Prostate gland (tissue), 2 donors: ENCODE measurements at regions not wholly inside any gene's neighbourhood (a gene's known extent, or its start where the extent isn't known, plus 50 kb on each side); places are given as distances from the start of the nearest gene placed in this dataset.

Experiments used
- DNase-seq: peaks from one replicate; pipeline ENCODE4 v3.0.0-alpha.2; 2019; ENCODE audit warnings: low spot score
- H3K27ac ChIP-seq, 2 donors: fragments of 200-600 bp; sonication (generic); 2 replicates each; pipeline ENCODE4 v1.5.1; 2017 to 2019
- H3K27me3 ChIP-seq: fragments of 200-600 bp; sonication (generic); replicated peaks from 2 replicates; pipeline ENCODE4 v1.5.1; 2019; ENCODE audit not compliant: insufficient read depth
- H3K36me3 ChIP-seq, 2 donors: fragments of 200-600 bp; sonication (generic); 1 replicate in 1 of 2; 2 replicates in 1 of 2; pipeline versions ENCODE4 v1.5.1 to v1.8.1; 2017 to 2019
- H3K4me1 ChIP-seq: fragments of 200-600 bp; sonication (generic); replicated peaks from 2 replicates; pipeline ENCODE4 v1.5.1; 2019
- H3K4me3 ChIP-seq, 2 donors: fragments of 200-600 bp; sonication (generic); 2 replicates each; pipeline ENCODE4 v1.5.1; 2017 to 2019
- H3K9me3 ChIP-seq: fragments of 200-600 bp; sonication (generic); 2 replicates; pipeline ENCODE4 v1.5.1; 2017
- POLR2A ChIP-seq: fragments of 450-650 bp; IDR thresholded peaks from one replicate; pipeline ENCODE4 v1.6.1; 2016; ENCODE audit warnings: antibody characterized with exemption, mild to moderate bottlenecking
- POLR2AphosphoS5 ChIP-seq: sonication (generic); formaldehyde crosslinking; IDR thresholded peaks from one replicate; pipeline ENCODE4 v1.6.1; 2017; ENCODE audit warnings: antibody characterized with exemption
- WGBS: methylation state at CpG from one replicate; pipeline ENCODE4 v1.1.5; 2018; 5-methylcytosine and 5-hydroxymethylcytosine counted together
- intact Hi-C: fragments of 100-400 bp; cut with DNase I; formaldehyde crosslinking; loops from one replicate; pipeline ENCODE4 v1.14.2; 2022
- TF ChIP-seq, protein P1 (sequence below), 4 experiments: fragments of 200-600 bp in 2 of 4; fragments of 450-650 bp in 2 of 4; sonication (generic) in 2 of 4; IDR thresholded peaks; 1 replicate in 3 of 4; 2 replicates in 1 of 4; pipeline ENCODE4 v1.5.1; 2016 to 2019; ENCODE audit warnings: antibody characterized with exemption in 4 of 4, mild to moderate bottlenecking in 2 of 4, moderate library complexity in 2 of 4

DNA sequence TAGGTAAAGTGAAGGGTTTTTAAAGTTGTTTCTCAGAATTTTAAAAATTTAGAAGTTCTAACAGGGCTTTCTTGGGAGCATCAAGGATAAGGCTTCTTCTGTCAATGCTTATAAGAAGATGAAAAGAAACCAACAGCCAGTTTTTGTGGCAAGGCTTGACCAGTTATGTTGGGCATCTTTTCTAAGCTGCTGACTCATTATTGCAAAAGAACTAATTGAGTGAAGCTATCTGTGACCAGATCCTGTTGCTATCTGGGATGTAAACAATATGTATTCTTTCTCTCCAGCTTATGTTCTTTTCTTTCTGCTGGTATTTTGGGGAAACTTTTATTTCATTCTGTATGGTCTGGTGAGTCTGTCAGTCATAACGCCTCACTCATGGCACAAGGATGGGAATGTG, 643.8 kb downstream of the HDGFL1 start:
- intact Hi-C loops = no loop called here
- Histone ChIP-seq H3K36me3 (no peaks in the 10 kb centered on the region), H3K27me3 (no peaks in the 10 kb centered on the region), H3K4me3 (no peak overlapping the region), H3K27ac (no peak overlapping the region), H3K9me3 (no peaks in the 10 kb centered on the region), H3K4me1 (no peaks in the 10 kb centered on the region)
- TF ChIP-seq, protein P1, sequence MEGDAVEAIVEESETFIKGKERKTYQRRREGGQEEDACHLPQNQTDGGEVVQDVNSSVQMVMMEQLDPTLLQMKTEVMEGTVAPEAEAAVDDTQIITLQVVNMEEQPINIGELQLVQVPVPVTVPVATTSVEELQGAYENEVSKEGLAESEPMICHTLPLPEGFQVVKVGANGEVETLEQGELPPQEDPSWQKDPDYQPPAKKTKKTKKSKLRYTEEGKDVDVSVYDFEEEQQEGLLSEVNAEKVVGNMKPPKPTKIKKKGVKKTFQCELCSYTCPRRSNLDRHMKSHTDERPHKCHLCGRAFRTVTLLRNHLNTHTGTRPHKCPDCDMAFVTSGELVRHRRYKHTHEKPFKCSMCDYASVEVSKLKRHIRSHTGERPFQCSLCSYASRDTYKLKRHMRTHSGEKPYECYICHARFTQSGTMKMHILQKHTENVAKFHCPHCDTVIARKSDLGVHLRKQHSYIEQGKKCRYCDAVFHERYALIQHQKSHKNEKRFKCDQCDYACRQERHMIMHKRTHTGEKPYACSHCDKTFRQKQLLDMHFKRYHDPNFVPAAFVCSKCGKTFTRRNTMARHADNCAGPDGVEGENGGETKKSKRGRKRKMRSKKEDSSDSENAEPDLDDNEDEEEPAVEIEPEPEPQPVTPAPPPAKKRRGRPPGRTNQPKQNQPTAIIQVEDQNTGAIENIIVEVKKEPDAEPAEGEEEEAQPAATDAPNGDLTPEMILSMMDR (IDR thresholded peaks at IDR 0.05) = no peak
- DNase-seq = no peak
- 82% methylated on average over 1 of the region's 1 CpG for WGBS

DNA sequence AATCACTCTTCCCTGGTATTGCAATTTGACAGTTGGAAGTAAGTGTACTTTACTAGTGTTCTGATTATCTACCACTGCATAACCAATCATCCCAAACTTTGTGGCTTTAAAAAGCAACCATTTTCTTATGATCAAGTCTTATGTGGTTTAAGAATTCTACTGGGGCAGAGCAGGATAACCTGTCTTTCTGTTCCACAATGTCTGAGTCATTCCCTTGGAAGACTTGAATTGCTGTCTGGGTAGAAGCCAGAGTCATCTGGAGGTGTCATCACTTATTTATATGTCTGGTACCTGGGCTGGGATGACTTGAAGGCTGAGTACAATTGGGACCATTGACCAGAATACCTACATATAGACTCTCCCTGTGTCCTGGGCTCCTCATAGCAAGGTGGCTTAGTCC, 644.3 kb downstream of the HDGFL1 start:
- no peak for DNase-seq
- no peaks in the 10 kb centered on the region for H3K4me1 ChIP-seq
- H3K27me3 ChIP-seq = no peaks in the 10 kb centered on the region

DNA sequence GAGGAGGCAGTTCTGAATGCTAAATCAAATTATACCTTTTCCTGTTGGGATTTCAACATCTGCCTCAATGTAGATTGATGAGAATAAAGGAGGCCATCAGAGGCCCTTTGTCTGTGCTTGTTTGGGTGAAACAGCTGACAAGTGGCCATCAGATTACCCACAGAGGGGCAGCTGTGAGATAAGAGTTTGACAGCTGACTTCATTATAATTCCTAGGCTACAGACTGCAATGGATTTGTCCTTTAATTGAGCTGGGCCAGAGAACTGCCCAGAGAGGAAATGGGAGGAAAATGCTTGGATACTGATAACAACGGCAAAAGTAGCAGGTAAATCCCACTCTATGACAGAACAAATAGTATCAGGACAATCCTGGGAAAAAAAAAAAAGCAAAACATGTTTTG, 649.4 kb downstream of the HDGFL1 start:
- no peaks in the 10 kb centered on the region for H3K4me1 ChIP-seq
- no peak for TF ChIP-seq POLR2AphosphoS5
- TF ChIP-seq, protein P1 (IDR thresholded peaks at IDR 0.05) = no peak
- TF ChIP-seq POLR2A = no peak
- no peaks in the 10 kb centered on the region for H3K9me3 ChIP-seq
- 56% methylated on average over 1 of the region's 1 CpG for WGBS
- intact Hi-C loops = no loop called here
- DNase-seq = no peak
- no peaks in the 10 kb centered on the region for H3K27me3 ChIP-seq
- H3K27ac ChIP-seq = no peak overlapping the region
- H3K36me3 ChIP-seq = no peaks in the 10 kb centered on the region
- no peak overlapping the region for H3K4me3 ChIP-seq

More for the DNA sequence above, 644.3 kb downstream of the HDGFL1 start:
- H3K4me3 ChIP-seq = no peak overlapping the region
- intact Hi-C loops = no loop called here
- no peak overlapping the region for H3K27ac ChIP-seq
- no peaks in the 10 kb centered on the region for H3K9me3 ChIP-seq
- H3K36me3 ChIP-seq = no peaks in the 10 kb centered on the region
- TF ChIP-seq POLR2AphosphoS5 = no peak
- TF ChIP-seq, protein P1 (IDR thresholded peaks at IDR 0.05) = no peak
- TF ChIP-seq POLR2A = no peak

DNA sequence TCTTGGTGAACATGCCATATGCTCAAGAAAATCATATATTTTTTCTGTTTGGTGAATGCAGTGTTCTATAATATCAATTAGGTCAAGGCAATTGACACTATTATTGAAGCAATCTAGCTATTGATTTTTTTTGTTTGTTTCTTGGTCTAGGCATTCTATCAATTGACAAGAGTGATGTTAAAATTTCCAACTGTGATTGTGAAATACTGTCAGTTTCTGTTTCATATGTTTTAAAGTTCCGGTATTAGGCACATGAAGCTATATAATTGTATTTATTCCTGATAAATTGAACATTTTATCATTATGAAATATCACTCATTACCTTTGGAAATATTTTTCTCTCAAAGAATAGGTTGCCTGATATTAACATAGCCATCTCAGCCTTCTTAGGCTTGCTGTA, 653.4 kb downstream of the HDGFL1 start:
- no peaks in the 10 kb centered on the region for H3K9me3 ChIP-seq
- no peak overlapping the region for H3K4me3 ChIP-seq
- TF ChIP-seq, protein P1 (IDR thresholded peaks at IDR 0.05) = no peak
- TF ChIP-seq POLR2AphosphoS5 = no peak
- no peak for TF ChIP-seq POLR2A
- H3K4me1 ChIP-seq = no peaks in the 10 kb centered on the region
- H3K27ac ChIP-seq = no peak overlapping the region
- DNase-seq = no peak
- 97% methylated on average over 1 of the region's 1 CpG for WGBS
- intact Hi-C loops = no loop called here
- no peaks in the 10 kb centered on the region for H3K36me3 ChIP-seq
- no peaks in the 10 kb centered on the region for H3K27me3 ChIP-seq

DNA sequence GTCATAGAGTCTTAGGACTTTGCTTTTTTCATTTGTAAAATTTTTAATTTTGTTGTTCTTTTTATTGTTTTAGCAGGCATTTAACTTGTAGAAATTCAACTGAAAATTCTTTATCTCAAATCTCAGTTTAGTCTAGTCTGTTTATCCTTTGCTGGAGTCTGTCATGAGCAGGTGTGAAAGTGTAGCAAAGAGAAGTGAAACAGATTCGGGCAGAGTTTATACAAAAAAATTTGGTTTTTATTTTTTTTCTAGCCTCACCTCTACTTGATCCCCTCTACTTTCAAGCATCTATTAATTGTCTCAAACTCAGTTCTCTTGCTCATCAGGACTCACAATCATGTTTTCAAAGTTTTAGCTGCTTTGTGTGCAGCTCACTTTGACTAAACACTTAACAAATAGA, 655.2 kb downstream of the HDGFL1 start:
- H3K27ac ChIP-seq = no peak overlapping the region
- no peaks in the 10 kb centered on the region for H3K4me1 ChIP-seq
- intact Hi-C loops = no loop called here
- 47% methylated on average over 1 of the region's 1 CpG for WGBS
- no peaks in the 10 kb centered on the region for H3K9me3 ChIP-seq
- TF ChIP-seq, protein P1 (IDR thresholded peaks at IDR 0.05) = no peak
- no peak for TF ChIP-seq POLR2A
- no peak for TF ChIP-seq POLR2AphosphoS5
- DNase-seq = no peak
- no peaks in the 10 kb centered on the region for H3K36me3 ChIP-seq
- H3K27me3 ChIP-seq = no peaks in the 10 kb centered on the region
- H3K4me3 ChIP-seq = no peak overlapping the region
